OCI-LY7 (cell line): ENCODE measurements at regions not wholly inside any gene's neighbourhood (a gene's known extent, or its start where the extent isn't known, plus 50 kb on each side); places are given as distances from the start of the nearest gene placed in this dataset.

Experiments used
- BruUV-seq: library from RNA; stranded (reverse); fragments of 400-500 nt; replicated peaks from 2 replicates; lab custom pipeline; 2021; lab: Mats Ljungman, UMichigan
- CTCF ChIA-PET: fragments of 300-600 bp; sonication (Branson Sonifier 250); formaldehyde crosslinking; loops from one replicate; lab custom pipeline; 2022; ENCODE audit warnings: antibody characterized with exemption; ENCODE audit not compliant: unreplicated experiment; lab: Charles Lee
- POLR2A ChIA-PET: fragments of 300-600 bp; sonication (Branson Sonifier 250); formaldehyde crosslinking; loops from one replicate; lab custom pipeline; 2022; ENCODE audit warnings: antibody characterized with exemption; lab: Charles Lee
- DNase-seq: peaks from one replicate; pipeline ENCODE4 v3.0.0-alpha.2; 2015; ENCODE audit warnings: low spot score
- H2AFZ ChIP-seq: fragments of 200-600 bp; sonication (generic), shearing (Covaris generic); 2 replicates; pipeline ENCODE4 v1.6.1; 2014; ENCODE audit warnings: mild to moderate bottlenecking, antibody characterized with exemption, low read length, moderate library complexity
- H3K27ac ChIP-seq: fragments of 200-600 bp; sonication (generic); 2 replicates; pipeline ENCODE4 v1.5.1; 2014; ENCODE audit warnings: mixed run types, low read depth, mild to moderate bottlenecking, moderate library complexity, low read length, inconsistent platforms; ENCODE audit not compliant: poor library complexity, severe bottlenecking
- H3K36me3 ChIP-seq: fragments of 200-600 bp; sonication (generic); 2 replicates; pipeline ENCODE4 v1.6.1; 2014; ENCODE audit warnings: mild to moderate bottlenecking, antibody characterized with exemption, low read length, moderate library complexity, mixed read lengths; ENCODE audit not compliant: insufficient read depth
- H3K4me1 ChIP-seq: fragments of 200-600 bp; sonication (generic); 2 replicates; pipeline ENCODE4 v1.5.1; 2014; ENCODE audit warnings: mild to moderate bottlenecking, low read length; ENCODE audit not compliant: insufficient read depth, poor library complexity, severe bottlenecking
- H3K4me2 ChIP-seq: fragments of 200-600 bp; sonication (generic); 2 replicates; pipeline ENCODE4 v1.6.1; 2014; ENCODE audit warnings: mild to moderate bottlenecking, low read length
- H3K4me3 ChIP-seq: fragments of 200-600 bp; sonication (generic); 2 replicates; pipeline ENCODE4 v1.5.1; 2014; ENCODE audit warnings: mild to moderate bottlenecking, low read depth, low read length; ENCODE audit not compliant: poor library complexity, severe bottlenecking
- H3K79me2 ChIP-seq: fragments of 200-600 bp; sonication (generic); 2 replicates; pipeline ENCODE4 v1.6.1; 2016; ENCODE audit warnings: low read depth, mild to moderate bottlenecking, low read length, moderate library complexity, mixed read lengths; ENCODE audit not compliant: insufficient read depth
- H3K9me2 ChIP-seq: fragments of 200-600 bp; sonication (generic); 2 replicates; pipeline ENCODE4 v1.6.1; 2016; ENCODE audit warnings: mild to moderate bottlenecking, low read length, mixed read lengths; ENCODE audit not compliant: insufficient read depth
- H3K9me3 ChIP-seq: fragments of 200-600 bp; sonication (generic); 2 replicates; pipeline ENCODE4 v1.6.1; 2014; ENCODE audit warnings: mild to moderate bottlenecking, mixed run types, low read length, mixed read lengths
- H4K20me1 ChIP-seq: fragments of 200-600 bp; sonication (generic); 2 replicates; pipeline ENCODE4 v1.6.1; 2014; ENCODE audit warnings: mild to moderate bottlenecking, antibody characterized with exemption, low read length, moderate library complexity, mixed read lengths; ENCODE audit not compliant: insufficient read depth
- CTCF ChIP-seq: fragments of 200-600 bp; sonication (generic); conservative IDR thresholded peaks from 2 replicates; pipeline ENCODE4 v1.5.1; 2014; ENCODE audit warnings: mild to moderate bottlenecking, antibody characterized with exemption, low read length, moderate library complexity, mixed read lengths
- EZH2phosphoT487 ChIP-seq: fragments of 200-600 bp; sonication (generic); IDR thresholded peaks from 2 replicates; pipeline ENCODE4 v1.6.1; 2018; ENCODE audit warnings: low read depth, borderline replicate concordance, mild to moderate bottlenecking, mixed run types, antibody characterized with exemption, low read length, moderate library complexity, mixed read lengths
- intact Hi-C: fragments of 100-400 bp; cut with micrococcal nuclease; formaldehyde crosslinking; loops from one replicate; pipeline ENCODE4 v1.10.0; 2022; ENCODE audit not compliant: unreplicated experiment

DNA sequence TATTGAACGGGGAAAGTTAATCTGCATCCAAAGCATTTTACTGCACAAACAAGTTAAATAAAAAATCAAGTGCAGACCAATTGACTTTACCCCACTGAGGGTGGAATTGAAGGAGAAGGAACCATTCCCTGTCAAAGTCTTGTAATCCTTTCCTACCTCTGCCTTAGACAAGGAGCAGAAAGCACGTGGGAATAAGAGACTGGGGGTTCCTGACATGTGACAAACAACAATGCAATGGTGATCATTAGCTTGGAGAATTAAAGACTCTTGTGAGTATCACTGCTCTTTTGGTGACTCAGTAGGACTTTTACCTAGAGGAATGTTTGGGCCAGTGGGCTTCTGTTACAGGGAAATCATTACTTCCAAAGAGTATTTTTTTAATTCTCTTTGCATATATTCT lies 779.5 kb downstream of the TLR4 start:
- intact Hi-C loops, result no loop called here
- no peak overlapping the region for H2AFZ ChIP-seq
- H3K36me3 ChIP-seq, result no peaks in the 10 kb centered on the region
- POLR2A ChIA-PET, result no interaction called here
- no peaks in the 10 kb centered on the region for H3K9me3 ChIP-seq
- H3K4me2 ChIP-seq, result no peak overlapping the region
- no peaks in the 10 kb centered on the region for H3K4me1 ChIP-seq
- H3K27ac ChIP-seq, result no peak overlapping the region
- no peak for DNase-seq
- TF ChIP-seq EZH2phosphoT487 (no peak), CTCF (no peak)
- H3K9me2 ChIP-seq, result no peaks in the 10 kb centered on the region
- H3K4me3 ChIP-seq, result no peak overlapping the region
- H3K79me2 ChIP-seq, result no peaks in the 10 kb centered on the region
- CTCF ChIA-PET, result no interaction called here
- no peaks in the 10 kb centered on the region for H4K20me1 ChIP-seq
- no TSS peak for BruUV-seq

DNA sequence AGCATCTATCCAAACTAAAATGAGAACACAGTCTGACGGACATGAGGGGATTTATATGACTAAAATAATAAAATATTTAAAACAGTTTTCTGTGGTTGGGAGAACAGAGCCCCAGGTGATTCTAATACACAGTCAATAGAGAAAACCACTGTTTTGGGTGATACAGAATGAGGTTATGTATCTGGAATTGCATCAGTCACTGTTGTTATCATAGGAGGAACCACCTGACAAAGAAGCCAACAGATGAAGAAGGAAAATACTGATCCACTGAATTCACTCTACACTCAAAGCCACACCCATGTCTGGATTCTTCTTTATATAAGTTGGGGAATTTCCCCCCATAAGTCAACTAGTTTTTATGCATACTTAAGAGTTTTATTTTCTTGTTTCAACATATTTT lies 799.0 kb downstream of the TLR4 start:
- Histone ChIP-seq H3K79me2 (no peaks in the 10 kb centered on the region), H3K4me3 (no peak overlapping the region), H3K27ac (no peak overlapping the region), H4K20me1 (no peaks in the 10 kb centered on the region), H2AFZ (no peak overlapping the region), H3K9me2 (no peaks in the 10 kb centered on the region), H3K4me2 (no peak overlapping the region), H3K4me1 (no peaks in the 10 kb centered on the region), H3K36me3 (no peaks in the 10 kb centered on the region), H3K9me3 (no peaks in the 10 kb centered on the region)
- POLR2A ChIA-PET, result interaction anchor here (1.5 kb wide), 1 partner anchor 12 kb away, joined by 4 read pairs; no protein-coding TSS in a partner anchor
- BruUV-seq, result no TSS peak
- TF ChIP-seq EZH2phosphoT487 (no peak), CTCF (no peak)
- DNase-seq, result no peak
- intact Hi-C loops, result no loop called here
- CTCF ChIA-PET, result no interaction called here

DNA sequence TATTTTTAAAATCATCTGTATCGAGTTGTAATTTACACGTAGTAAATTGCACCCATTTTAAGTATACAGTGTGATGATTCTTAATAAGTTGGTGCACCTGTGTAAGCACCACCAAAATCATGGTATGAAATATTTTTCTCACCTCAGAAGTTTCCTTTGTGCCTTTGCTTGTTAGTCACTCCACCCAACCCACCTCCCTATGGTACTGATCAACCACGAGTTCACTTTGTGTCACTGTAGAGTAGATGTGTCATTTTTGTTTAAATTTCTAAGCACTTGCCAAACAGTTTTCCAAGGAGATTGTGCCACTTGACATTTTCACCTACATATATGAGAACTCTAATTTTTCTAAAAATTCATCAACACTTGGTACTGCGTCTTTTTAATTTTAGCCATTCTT lies 806.5 kb downstream of the TLR4 start:
- no peak for DNase-seq
- no peaks in the 10 kb centered on the region for H3K9me3 ChIP-seq
- ChIA-PET CTCF (no interaction called here), POLR2A (no interaction called here)
- no peaks in the 10 kb centered on the region for H3K4me1 ChIP-seq
- no peaks in the 10 kb centered on the region for H3K9me2 ChIP-seq
- no peak overlapping the region for H3K4me2 ChIP-seq
- no peaks in the 10 kb centered on the region for H3K36me3 ChIP-seq
- TF ChIP-seq CTCF (no peak), EZH2phosphoT487 (no peak)
- H4K20me1 ChIP-seq, result no peaks in the 10 kb centered on the region
- no TSS peak for BruUV-seq
- no peaks in the 10 kb centered on the region for H3K79me2 ChIP-seq
- H3K4me3 ChIP-seq, result no peak overlapping the region
- no peak overlapping the region for H3K27ac ChIP-seq
- intact Hi-C loops, result no loop called here
- H2AFZ ChIP-seq, result no peak overlapping the region
